GM21515 (cell line): ENCODE measurements at regions not wholly inside any gene's neighbourhood (a gene's known extent, or its start where the extent isn't known, plus 50 kb on each side); places are given as distances from the start of the nearest gene placed in this dataset.

ENCODE experiments used
- ATAC-seq: cut with Tn5 transposase; IDR thresholded peaks from one replicate; pipeline ENCODE4 v1.9.1; 2021; ENCODE audit not compliant: unreplicated experiment

- no peak for ATAC-seq
Measured at GRCh38 chr6:100269189-100269588, 195.5 kb downstream of the SIM1 start.

DNA sequence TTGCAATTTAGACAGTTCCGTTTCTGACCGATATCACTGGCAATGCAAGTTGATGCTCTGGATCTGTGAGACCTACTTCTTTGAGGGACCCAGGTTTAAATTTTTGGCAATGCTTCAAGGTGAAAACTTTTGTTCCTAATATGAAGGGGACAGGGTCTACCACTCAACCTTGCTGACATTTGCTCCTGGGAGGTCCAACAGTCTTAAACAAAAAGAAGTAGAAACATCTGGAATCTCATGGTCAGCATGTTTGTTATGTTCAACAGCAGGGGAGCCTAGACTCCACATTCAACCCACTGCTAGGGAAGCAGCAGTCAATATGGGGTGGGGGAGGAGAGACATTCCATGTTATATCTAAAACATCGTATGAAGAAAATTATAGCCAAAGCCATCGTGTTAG is 196.4 kb downstream of the SIM1 start:
- ATAC-seq, result no peak

DNA sequence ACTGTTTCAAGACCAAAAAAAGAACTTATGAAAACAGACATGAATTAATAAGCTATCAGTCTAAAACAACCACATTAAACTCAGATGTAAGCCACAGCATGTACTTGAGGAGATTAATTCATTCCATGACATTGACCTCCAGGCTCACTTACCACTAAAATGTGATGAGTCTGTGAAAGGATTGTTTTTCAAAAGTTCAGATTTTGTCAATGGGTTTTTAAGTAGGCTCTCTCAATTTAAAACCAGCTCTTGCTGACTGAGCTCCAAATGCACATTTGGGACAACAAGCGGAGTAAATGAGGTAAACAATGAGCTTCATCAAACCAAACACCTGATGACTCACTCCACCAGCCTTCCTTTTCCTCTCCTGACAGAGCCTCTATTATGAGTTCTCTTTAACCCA is 197.0 kb downstream of the SIM1 start:
- no peak for ATAC-seq

- ATAC-seq, result no peak
Measured at GRCh38 chr6:100266494-100267401, 198.0 kb downstream of the SIM1 start.

DNA sequence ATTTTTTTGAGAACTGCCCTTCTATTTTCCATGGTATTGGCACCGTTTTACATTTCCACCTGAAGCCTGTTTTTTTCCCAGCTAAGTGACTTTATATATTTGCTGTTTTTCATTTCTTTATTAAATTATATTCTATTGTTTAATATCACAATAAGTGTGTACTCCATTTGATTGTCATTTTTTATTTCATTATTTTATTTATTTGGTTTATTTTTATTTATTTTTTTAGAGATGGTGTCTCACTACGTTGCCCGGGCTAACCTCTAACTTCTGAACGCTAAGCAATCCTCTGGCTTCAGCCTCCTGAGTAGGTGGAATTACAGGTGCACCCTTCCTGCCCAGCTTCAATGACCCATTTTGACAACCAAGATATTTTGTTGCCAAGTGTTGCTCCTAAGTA is 202.6 kb downstream of the SIM1 start:
- no peak for ATAC-seq

GRCh38 chr6:100261486-100261885 is 203.2 kb downstream of the SIM1 start:
- ATAC-seq, result no peak

DNA sequence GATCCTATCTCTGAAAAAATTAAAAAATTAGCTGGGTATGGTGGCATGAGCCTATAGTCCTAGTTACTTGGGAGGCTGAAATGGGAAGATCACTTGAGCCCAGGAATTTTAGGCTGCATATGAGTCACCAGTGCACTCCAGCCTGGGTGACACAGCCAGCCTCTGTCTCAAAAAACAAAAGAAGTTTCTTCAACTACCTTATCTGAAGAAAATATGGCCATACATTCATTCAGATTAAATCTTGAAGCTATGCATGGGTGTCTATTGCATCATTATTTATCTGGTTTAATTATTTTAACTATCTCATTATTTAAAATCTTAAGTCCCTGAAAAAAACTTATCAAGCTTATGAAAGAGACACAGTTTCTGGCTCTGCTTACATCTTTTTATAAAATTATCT is 204.1 kb downstream of the SIM1 start:
- no peak for ATAC-seq

GRCh38 chr6:100259865-100260264 is 204.9 kb downstream of the SIM1 start:
- ATAC-seq, result no peak

DNA sequence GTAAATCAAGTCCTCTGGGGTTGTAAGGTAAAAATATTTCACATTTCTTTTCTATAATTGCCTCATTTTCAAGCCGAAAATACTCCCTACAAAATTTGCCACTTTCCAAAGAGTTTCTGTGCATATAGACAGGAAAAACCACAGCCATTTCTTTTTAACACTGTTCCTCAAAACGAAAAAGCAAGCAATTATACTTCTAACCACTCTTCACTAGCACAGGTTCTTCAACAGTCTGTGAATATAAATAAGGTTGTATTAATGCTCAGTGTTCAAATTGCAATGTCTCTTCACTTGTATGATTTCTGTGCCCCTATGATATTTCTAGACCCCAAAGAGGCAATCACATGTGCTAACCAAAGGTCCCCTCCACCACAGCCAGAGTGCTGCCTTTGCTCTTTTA is 206.0 kb downstream of the SIM1 start:
- ATAC-seq, result no peak

- peak; percentile 93 for ATAC-seq
Measured at GRCh38 chr6:100257793-100258395, 206.8 kb downstream of the SIM1 start.

- ATAC-seq, result no peak
Measured at GRCh38 chr6:100255701-100256100, 209.0 kb downstream of the SIM1 start.

- ATAC-seq, result no peak
Measured at GRCh38 chr6:100247123-100247522, 217.6 kb downstream of the SIM1 start.

DNA sequence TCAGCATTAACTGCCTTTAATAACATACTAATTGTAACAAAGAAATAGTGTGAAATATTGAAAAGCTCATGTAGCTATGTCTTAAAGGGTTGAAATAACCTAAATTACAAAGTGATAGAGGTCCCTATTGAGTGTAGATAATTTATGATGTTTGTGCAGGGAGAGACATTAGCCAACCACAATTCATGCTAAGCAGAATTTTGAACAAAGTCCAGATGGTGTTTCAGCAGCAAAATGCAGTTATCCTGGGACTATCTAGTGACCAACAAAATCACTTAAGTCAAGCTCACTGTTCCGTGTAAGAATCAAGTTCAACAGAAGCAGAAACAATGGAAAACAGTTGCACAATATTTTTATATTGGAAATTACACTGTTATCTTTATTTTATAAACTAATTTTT is 218.5 kb downstream of the SIM1 start:
- ATAC-seq, result no peak

DNA sequence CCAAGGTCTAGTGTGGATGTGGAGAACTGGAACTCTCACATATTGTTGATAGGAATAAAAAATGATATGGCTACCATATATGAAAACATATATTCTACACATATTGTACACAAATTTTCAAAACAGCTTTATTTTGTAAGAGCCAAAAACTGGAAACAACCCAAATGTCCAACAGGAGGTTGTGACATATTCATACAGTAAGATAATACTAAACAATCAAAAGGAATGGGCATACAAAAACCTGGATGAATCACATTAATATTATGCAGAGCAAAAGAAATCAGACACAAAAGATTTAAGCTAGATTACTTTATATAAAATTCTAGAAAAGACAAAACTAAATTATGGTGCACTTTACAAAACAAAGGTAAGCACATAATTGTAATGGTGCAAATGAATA is 223.9 kb downstream of the SIM1 start:
- no peak for ATAC-seq

DNA sequence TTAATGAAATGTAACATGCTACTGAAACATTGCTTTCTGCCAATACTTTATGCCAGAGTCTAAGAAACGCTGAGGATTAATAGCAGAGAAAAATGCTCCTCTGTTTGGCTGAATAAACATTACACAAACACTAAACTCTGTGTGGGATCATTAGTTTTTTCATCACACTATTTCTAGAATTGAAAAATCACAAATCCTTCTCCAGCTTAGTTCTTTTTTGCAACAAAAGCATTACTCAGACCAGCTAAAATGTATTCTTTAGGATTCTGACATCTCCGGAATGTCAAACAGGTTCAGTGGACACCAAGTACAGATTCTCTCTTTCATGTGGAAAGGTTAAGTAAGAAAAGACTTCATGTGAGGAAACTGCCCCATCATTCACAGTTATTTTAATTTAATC is 226.9 kb downstream of the SIM1 start:
- no peak for ATAC-seq

- ATAC-seq, result no peak
Measured at GRCh38 chr6:100236389-100236788, 228.3 kb downstream of the SIM1 start.

- ATAC-seq, result no peak
Measured at GRCh38 chr6:100235631-100236030, 229.1 kb downstream of the SIM1 start.

DNA sequence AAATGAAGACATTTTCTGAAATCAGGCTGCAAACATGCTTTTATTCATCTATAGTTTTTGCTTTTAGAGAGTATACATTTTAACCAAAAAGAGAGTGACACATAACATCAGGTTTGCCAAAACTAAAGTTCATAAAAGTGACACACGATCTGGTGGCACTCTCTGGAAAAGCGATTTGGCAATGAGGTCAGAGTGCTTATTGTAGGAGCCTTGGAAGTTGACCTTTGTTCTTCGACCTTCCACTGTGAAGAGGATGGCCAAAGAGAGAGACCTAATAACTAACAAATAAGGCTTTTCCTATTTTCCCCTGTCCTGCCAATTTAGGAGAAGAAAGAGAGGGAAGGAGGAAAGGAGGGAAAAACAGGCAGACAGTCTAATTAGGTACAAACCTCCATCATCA is 230.1 kb downstream of the SIM1 start:
- ATAC-seq, result no peak

DNA sequence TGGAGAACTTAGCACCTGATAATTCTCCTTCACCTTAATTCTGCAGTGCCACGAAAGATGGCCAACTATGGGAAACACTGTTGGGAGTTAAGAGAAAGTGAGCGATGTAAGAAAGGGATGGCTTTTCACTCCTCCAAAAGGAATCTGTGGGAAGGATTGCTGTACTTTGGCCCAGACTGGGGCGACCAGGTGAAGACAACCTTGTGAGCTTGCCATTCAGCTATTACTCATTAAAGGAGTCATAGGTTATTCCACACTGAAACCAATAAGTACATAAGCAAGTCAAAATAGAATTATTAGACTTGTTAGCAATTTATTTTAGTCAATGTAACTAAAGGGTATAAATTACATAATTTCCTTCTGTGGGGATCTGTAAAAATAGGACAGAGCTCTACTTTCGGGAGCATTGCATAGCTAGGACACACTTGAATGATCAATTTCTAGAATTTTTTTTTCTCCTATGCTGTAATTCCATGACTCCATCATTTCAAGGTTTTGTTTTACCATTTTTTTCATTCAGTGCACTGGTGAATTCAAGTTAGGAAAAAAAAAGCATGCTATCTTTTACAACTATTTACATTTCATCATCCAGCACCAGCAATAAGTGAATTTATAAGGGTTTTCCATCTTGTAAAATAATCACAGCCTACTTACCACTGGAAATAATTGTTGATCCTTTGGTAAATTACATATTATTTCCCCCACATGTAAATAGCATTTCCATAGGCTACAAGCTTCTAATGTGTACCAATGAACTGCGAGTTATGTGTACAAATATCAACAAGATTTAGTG is 231.7 kb downstream of the SIM1 start:
- ATAC-seq, result no peak

DNA sequence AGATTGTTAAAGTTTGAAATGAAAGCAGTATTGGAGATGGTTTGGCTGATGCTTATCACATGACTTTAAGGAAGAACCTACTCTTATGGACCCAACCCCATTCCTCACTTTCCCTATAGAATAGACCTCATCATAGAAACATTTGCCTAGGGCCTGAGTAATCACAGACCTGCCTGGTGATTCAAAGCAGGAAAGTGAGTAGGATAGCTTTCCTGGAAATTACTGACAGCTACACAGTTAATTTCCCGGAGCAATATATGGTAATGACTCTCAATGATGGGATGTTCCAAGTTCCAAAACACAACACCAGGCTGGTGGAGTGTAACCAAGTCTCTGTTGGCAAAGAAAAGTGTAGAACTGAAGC is 233.8 kb downstream of the SIM1 start:
- ATAC-seq, result no peak

DNA sequence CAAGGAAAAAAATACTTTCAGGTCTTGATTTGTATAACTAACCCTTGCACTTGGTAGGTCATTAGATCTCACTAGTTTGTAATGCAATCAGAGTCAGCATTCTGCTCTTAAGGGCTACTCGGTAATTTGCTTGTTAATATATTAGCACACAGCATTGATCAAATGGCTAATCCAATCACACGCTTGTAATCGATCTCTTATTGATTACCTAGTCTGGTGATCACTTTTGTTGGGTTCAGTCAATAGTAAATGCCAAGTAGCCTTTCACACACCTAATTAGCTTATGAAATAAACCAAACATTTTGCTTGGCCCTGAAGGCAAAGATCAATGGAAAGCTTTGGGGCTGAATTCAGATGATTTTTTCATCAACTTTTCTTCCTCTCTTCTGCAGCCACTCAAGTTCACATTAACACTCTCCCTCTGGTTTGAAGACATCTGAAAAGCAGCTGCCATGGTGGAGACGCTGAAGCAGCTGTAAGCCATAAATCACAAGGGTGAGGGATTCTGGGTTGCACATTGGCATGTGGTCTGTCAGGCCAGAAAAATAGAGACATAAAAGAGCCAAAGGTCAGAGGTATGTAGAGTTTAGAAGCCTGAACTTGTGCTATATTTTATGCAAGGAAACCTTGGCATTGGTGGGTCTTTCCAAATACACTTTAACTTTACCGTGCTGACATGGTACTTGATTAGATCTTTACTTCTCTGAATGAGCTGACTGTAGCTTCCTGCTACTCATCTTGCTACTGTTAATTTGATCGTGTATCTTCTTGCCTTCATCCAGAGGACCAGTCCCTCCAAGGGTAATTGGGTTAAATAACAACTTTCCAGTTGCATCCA is 234.4 kb downstream of the SIM1 start:
- ATAC-seq, result no peak
